Fibroblast of the aortic adventitia (primary cell): ENCODE measurements at regions not wholly inside any gene's neighbourhood (a gene's known extent, or its start where the extent isn't known, plus 50 kb on each side); places are given as distances from the start of the nearest gene placed in this dataset.

Experiments used
- DNase-seq: peaks from one replicate; pipeline ENCODE4 v3.0.0-alpha.2; 2010; ENCODE audit warnings: low read depth
- H3K4me3 ChIP-seq: 2 replicates; pipeline ENCODE4 v1.5.1; 2011; ENCODE audit warnings: low read depth, mild to moderate bottlenecking, control low read depth, low read length, moderate library complexity
- TF ChIP-seq, protein P1 (sequence below): IDR thresholded peaks from 2 replicates; pipeline ENCODE4 v1.5.1; 2011; ENCODE audit warnings: mild to moderate bottlenecking, low read length, control low read depth, inconsistent platforms; ENCODE audit not compliant: insufficient read depth

DNA sequence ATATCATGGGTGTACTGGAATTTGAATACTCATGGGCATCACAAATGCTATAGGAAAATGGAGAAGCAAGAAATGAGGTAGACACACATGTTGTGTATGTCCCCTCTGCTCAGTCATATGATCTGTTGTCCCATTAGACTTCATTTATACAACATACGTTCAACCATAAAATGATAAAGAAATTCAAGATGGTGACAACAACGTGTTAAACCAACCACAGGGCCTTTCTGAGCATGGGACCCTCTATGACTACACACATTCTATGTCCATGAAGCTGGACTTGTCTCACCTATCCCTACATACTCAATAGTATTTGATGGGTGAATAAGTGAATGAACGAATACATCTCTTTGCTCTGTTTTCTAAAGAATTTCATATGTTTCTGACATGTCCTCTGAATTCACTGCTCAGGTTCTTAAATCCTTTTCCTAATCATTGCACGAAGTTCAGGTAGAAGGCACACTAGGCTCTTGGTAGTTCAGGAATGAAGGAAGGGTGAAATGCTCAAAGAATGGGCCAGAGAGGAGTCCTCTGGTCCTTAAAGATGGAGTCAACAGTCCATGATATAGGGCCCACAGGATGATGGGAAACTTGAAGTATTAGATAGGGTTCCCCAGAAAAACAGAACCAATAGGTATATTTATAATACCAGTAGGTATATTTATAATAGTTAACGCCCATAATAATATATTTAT lies 105.7 kb upstream of the PPM1H start:
- TF ChIP-seq, protein P1, sequence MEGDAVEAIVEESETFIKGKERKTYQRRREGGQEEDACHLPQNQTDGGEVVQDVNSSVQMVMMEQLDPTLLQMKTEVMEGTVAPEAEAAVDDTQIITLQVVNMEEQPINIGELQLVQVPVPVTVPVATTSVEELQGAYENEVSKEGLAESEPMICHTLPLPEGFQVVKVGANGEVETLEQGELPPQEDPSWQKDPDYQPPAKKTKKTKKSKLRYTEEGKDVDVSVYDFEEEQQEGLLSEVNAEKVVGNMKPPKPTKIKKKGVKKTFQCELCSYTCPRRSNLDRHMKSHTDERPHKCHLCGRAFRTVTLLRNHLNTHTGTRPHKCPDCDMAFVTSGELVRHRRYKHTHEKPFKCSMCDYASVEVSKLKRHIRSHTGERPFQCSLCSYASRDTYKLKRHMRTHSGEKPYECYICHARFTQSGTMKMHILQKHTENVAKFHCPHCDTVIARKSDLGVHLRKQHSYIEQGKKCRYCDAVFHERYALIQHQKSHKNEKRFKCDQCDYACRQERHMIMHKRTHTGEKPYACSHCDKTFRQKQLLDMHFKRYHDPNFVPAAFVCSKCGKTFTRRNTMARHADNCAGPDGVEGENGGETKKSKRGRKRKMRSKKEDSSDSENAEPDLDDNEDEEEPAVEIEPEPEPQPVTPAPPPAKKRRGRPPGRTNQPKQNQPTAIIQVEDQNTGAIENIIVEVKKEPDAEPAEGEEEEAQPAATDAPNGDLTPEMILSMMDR = no peak
- no peak for DNase-seq
- H3K4me3 ChIP-seq = no peak overlapping the region

DNA sequence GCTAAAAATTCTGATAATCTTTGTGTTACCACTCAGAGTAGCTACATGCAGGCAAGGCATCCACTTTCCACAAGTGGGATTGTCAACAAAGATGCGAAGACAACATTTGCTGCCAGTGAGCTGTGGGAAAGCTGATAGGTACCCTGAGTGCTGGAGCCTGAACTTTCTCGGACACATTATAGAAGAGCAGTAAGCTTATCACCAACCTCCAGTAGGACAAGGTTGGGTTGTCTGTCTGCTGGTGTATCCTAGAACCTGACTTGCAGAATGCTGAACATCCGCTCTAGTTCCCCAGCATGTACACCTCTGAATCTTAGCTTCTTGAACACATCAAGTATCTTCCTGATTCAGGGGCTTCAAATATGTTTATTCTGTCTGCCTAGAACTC lies 103.8 kb upstream of the PPM1H start:
- TF ChIP-seq, protein P1 = no peak
- no peak for DNase-seq
- H3K4me3 ChIP-seq = no peak overlapping the region

DNA sequence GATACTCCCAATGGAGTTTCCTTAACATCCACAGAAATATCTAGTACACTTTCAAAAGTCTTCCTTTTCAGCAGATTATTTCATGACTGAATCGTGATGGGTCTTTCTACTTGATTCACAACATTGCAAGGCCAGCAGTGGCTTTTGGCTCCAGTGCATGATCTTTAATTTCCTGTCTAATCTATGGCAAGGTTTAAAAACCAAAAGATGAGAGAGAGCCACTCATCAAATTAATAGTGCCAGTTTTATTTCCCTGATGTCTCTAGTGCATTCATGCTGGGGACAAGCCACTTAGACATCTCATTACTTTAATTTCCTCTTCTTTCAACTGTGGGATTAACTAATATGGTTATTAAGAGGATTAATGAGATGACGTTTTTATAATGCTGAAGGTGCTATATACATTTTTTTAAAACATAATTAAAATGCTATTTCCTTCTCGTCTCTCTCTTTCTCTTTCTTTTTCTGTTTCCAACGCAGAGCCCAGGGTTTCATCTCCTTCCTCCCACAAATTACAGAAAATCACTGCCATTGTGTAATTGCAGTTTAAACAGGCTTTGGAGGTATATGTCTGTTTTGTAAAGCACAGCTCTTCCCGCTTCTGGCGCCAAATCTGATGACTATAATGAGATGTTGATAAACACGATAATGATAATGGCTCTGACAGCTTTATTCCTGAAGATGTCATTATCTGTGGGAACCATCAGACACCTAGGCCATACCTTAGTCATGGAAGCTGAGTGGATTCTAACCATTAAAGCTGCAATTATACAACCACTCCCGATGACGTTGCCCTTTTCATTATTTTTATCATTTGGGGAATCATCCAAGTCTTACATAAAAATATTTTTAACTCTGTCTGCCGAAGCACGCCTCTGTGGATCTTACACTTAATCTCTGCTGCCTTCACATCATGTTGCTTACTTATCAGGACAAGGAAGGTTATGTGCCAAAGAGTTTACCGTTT lies 103.1 kb upstream of the PPM1H start:
- no peak overlapping the region for H3K4me3 ChIP-seq
- DNase-seq = peak; percentile 13
- TF ChIP-seq, protein P1 = no peak

- no peak for DNase-seq
- no peak overlapping the region for H3K4me3 ChIP-seq
- TF ChIP-seq, protein P1 = no peak
These were observed 102.0 kb upstream of the PPM1H start for GRCh38 chr12:63036974-63037335.

DNA sequence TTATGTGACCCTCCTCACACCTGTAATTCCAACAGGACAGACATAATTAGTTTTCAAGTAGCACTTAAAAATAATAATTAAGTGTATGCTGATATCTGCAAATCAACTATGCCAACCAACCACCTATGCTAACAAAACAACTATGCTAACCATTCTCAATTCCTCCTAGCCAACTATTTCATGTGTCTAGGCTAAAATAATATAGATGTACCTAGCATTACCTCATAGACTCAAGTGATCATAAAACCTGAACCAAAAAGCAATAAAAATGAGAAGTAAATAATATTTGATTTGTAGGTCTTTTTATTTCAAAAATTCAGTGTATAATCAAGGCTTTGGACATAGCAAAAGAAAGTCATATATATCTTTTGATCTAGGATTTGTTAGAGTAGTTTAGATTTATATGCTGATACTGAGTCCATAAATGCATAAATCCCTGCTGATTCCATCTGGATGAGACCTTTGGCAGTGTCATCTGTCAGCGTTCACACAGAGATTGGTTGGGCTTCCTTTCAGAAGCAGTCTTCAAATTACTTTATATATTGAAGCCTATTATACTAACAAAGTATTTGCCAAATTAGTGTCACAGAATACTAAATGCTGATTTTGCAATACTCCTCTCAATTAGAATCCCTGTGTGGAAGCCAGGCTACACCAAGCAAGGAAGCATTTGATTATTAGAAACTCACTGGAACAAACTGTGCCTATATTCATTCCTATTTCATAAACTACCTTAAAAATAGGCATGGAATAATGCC lies 101.4 kb upstream of the PPM1H start:
- no peak overlapping the region for H3K4me3 ChIP-seq
- TF ChIP-seq, protein P1 = no peak
- DNase-seq = no peak

- TF ChIP-seq, protein P1 = no peak
- no peak for DNase-seq
- no peak overlapping the region for H3K4me3 ChIP-seq
These were observed 99.7 kb upstream of the PPM1H start for GRCh38 chr12:63034601-63035000.
